HG03095 (cell line): ENCODE measurements at regions not wholly inside any gene's neighbourhood (a gene's known extent, or its start where the extent isn't known, plus 50 kb on each side); places are given as distances from the start of the nearest gene placed in this dataset.

Experiments
- ATAC-seq: cut with Tn5 transposase; IDR thresholded peaks from one replicate; pipeline ENCODE4 v1.9.1; 2021; ENCODE audit warnings: moderate library complexity; ENCODE audit not compliant: unreplicated experiment

DNA sequence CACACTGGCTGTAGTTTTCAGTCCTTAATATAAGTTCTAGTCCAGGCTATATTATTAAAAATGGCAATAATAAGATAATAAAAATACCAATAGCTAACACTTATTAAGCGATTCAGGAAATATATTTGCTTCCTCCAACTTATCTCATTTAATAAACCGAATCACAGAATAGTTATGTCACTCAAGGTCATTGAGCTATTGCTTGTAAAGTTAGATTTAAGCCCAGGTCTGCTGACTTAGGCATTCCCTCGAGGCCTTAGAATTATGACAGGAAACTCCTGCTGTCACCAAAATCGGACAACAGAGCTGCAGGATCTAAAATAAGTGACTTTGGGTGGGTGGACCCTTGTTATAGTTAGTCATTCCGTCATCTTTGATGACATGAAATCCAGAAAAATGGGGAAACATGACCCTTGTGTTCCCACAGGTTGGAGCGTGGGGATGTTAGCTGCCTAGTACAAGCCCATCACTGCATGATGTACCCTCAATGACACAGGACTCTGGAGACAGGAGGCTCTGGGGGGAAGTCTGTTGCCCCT lies 181.3 kb upstream of the PHYHIPL start:
- no peak for ATAC-seq

DNA sequence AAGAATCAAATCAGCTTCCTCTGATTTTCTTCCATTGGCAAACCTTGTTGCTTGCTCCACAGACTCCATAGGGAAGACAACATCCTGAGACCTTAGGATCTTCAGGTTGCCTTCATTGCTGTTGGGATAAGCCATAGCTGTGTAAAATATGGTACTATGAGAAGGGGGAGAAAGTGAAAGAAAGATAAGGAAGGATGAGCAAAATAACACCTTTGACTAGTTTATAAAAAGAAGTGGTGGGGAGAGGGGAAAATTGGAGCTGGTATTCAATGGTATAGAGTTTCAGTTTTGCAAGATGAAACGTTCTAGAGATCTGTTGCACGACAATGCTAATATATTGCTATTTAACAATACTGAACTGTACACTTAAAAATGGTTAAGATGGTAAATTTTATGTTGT lies 180.4 kb upstream of the PHYHIPL start:
- ATAC-seq: no peak

DNA sequence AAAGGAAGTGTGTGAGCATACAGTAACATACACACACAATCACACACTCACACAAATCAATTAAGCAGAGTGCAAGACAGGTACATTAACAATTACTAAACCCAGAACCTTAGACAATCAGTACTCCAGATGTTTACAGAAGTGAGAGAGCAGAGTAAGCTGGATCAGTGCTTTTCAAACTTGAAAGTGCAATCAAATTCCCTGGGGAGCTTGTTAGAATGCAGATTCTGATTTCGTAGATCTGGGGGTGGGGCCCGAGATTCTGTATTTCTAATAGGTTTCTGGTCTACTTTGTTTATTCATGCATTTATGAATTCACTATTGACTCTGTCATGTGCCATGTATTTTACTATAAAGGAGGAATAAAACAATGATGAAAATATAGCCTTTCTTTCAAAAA lies 179.6 kb upstream of the PHYHIPL start:
- ATAC-seq: no peak

DNA sequence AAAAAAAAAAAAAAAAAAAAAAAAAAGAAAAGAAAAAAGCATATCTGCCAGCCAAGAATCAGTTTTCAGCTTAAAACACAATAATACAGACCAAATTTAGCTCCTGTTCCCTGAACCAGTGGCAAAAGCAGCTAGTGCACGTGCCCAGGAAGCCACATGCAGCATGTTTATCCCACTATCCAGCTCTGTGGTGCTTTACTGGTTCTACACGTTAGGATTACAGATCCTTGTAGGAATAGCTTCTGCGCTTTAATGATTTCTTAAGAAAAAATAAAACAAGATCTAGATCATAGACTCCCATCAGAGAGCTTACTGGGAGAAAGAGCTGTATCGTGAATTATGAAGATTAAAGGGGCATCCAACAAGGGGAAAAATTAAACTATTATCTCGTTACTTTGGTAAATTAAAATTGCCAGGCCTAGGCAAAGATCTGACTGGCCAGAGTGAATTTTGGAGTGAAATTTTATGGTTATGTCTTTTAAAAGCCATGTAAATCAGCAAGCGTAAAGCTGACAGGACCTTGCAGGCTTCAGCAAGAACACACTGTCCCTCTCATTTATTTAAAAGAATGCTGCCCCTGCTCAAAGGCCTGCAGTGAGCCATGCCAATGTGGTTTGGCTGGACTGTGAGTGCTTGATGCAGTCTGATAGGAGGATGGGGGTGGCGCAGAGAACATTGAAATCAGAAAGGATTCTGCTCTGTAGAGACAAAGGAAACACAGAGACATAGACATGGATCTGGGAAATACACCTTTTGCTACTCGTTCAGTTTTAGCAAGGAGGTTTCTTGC lies 177.3 kb upstream of the PHYHIPL start:
- ATAC-seq: no peak

DNA sequence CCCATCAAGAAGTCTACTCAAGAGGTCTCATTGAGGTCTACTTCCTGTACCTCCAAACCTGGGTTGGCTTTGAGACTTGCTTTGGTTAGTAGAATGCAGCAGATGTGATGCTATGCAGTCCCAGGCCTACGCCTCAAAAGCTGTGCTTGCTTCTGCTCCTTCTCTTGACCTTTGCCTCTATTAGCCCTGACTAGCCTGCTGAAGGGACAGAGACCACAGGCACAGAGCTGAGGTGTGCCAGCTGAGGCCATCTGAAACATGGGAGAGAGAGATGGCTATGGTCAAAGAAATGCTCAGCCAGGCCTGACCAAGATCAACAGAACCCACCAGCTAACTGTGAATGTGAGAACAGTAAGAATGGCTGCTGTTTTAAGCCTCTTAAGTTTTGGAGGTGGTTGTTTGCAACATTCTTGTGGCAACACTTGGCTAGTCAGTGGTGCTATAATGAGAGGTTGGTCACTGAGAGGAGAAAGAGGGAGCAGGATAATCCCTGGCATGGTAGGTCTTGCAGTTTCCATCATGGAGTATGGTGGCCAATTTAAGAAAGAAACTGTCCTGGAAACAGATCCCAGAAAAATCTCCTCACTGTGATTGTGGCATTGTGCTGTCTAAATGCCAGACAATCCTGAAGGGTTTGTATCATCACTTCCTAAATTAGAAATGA lies 176.1 kb upstream of the PHYHIPL start:
- ATAC-seq: no peak

DNA sequence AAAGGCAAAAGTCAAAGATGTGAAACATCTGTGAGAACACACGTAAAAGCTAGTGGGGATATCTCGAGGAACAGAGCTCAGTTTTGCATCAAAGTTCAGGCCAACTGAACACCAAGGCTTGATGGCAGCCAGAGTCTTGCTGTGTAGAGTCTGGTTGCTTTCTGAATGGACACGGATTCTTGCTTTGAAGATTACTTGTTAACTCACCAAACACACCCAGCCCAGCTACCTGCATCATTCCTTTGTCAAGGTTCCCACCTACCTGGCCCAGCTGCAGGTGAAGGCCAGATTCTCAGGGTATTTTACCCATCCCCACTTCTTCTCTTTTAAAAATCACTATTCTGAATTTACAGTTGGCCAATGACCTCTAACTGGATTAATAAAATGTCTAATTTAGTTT lies 174.4 kb upstream of the PHYHIPL start:
- no peak for ATAC-seq

DNA sequence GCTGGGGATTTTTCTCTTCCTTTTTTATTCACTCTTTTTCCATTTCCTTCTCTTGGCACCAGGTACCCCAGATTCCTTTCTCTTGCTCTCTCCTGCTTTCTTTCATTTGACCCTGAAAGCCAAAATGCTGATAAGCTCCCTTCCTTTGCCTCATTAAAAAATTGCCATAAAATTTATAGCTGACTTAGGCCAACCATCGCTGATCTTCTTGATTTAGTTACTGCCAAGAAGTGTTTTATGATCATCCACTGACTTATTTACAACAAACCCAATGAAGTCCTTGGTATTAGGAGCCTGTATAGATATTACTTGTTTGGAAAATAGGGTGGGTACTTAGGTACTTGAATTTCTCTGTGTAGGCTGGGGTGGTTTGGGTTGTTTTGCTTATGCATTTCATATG lies 173.2 kb upstream of the PHYHIPL start:
- no peak for ATAC-seq

DNA sequence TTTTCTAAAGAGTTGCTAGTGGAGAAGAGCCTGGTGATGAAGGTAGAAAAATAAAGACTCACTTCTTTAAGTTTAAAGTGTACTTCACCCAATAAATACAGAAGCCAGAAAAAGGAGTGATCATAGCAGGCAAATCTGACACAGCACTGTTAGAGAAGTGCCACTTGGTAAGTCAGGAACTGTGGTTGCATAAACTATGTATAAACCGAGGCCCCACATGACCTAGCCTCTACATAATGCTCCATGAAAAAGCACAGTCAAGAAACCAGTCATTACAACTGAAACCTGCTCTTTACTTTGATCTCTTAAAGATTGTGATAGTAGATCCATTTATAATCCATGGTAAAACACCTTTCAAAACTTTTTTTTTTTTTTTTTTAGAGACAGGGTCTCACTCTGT lies 172.1 kb upstream of the PHYHIPL start:
- ATAC-seq: no peak

DNA sequence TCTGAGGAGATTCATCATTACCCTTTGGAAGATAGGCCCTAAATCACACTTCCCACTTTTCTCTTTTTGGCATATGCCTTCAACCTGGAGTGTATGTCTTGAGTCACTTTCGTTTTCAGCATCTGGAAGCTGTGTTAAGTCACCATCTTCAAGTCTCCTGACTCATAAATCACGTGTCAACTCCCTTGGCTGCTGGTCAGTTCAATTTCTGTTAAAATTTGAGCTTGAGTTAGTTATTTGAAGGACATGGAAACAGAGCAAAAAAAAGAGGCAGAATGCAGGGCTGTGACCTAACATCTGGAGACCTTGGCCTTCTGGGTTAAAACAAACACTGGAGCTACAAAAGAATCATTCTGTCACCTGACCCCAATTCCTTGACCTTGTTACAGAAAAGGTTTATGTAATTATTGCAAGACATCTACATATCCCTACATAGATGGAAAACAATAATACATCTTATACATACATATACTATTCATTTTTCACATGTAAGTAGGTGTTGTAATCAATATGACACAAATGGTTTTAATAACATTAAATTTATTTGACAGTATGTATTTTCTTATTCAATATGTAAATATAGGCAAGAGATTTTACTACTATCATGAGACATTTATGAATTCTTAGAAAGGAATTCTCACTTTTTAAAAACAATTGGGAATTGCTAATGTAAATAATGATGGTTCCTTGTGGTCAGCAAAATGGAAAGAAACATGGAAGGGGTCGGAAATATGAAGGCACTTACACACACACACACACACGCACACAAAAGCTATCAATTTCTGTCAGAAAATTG lies 169.7 kb upstream of the PHYHIPL start:
- ATAC-seq: no peak

DNA sequence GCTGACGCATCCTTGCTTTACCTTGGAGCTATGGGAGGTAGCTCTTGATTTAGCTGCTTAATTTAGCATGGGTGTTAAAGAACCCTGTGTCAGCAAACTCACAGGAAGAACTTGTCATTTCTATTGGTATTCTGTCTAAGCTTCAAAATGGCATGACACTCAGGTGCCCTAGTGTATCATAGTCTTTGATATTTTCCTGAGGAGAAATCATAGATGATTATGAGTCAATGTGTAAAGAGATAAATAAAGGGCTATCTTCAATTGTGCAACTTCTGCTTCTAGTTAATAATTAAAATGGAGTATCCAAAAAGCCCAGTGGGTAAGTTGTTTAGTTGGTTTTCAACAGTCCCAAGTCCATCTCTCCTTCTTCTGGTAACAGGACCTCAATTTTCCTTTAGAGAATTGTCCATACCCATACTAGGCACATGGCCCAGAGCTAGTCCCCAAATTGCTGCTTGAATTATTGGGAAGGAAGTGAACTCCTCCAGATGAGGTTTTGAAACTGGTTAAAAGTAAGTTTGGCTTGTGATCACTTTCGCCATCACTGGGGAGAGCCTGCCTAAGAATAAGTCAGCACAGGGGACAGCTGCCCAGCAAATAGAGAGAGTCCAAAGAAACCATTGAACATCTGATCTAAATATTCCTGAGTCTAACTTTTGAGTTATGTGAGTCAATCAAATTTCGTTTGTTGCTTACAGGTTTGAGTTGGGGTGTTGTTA lies 169.0 kb upstream of the PHYHIPL start:
- ATAC-seq: no peak

DNA sequence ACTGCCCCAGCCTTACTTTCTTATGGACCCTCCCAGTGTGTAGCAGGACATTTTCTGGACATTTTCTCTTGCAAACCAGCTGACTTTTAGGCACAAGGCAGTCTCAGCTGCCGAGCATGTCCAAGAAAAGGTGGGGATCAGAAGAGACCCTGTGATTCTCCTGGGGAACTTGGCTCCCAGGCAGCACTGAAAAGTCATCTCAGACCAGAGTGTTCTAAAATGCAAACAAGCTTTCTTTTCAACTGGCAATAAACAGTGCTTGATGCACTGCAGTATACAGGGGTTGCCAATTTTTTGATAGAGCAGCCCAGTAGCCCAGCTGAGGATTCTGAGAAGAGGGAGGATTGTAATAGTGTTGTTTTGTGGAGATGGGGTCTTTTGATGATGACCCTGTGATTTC lies 168.0 kb upstream of the PHYHIPL start:
- no peak for ATAC-seq

DNA sequence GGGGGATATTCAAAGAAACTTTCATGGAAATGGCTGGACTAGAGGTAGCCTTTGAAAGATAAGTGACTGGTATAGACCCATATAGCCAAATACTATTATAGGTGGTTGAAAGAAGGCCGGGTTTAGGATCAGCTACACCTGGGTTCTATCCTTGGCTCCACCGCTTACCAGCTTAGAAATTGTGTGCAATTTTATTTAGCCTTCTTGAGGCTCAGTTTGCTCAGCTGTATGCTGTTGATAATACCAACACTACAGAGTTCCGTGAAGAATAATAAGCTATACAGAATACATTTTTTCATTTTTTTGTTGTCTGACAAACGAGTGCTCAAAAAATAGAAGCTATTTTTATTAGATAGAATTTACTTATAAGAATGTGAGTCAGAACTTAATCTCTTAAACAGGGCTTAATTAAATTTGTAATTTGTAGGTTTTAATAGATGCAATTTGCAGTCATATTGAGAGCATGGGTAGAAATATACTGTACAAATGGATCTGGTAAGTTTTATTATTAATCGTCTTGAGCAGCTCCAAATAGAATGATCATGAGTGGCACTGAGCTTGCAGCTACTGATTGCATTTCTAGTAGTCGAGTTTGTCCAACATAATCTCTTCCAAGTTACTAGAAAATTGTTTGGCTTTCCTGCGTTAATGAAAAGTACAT lies 164.3 kb upstream of the PHYHIPL start:
- no peak for ATAC-seq

DNA sequence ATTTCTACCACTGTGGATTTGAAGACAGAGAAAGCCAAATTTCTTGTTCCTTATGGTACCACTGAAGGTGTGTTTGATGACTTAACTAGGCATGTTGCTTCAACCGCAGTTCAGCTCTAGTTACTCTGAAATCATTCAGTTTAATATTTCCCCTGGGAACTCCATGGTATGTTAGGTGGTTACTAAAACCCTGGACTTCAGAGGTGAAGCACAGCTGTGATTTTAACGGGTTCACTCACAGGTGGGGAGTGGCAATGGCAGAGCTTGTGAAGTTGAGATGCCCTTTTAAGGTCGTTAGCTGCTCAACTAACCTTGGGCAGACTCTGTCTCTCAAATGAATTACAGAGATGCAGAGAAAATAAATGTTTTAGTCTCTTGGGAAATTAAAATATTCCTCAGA lies 163.6 kb upstream of the PHYHIPL start:
- no peak for ATAC-seq

DNA sequence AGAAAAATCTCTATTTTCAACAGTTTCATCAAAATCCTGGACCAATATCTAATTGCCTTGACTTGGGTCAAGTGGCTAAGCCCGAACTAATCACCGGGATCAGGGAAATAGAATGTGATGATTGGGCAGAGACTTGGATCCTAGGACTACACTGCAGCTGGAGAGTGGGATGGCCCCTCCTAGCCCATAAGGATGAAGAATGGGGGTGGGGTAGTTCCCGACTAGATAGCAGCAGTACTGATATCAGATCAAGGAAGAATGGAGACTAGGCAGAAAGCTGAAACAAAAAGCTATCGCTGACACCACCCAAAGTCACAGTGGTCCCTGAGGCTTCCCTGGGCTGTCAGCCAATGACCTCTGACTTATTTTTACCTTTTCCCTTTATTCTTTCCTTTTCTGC lies 160.4 kb upstream of the PHYHIPL start:
- no peak for ATAC-seq

DNA sequence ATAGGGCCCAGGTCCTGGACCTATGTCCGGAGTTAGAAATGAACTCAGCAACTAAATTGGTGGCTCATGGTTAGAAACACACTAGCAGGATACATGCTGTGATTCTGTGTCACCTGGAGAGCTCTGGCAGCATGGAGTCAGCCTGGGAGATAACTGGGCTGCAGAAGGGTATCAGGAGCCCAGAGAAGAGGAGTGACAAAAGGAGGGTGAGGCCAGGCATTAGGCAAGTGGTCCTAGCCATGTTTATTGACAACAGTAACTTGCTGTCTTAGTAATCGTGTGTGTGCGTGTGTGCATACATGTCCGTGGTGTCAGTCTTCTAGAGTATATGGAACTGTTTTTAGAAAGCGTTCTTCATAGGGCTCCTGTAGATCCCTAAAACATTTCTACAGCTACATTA lies 157.5 kb upstream of the PHYHIPL start:
- ATAC-seq: no peak

DNA sequence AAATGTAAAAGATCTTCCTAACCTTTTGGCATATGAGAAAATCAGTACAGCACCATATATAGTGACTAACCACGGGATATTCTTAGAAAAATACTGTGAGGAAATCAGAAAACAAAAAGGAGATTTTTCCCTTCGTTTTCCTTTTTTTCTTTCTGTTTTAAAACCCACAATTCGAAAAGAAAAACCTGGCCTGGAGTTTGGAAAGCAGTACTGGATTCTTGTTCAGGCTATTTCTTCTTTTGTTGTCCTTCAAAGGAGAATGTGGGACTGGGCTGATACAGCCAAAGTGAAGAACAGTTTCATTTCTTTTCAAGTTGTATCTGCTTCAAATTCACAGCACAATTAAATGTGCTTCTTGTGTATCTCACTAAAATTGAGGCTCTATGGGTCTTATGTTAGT lies 156.8 kb upstream of the PHYHIPL start:
- ATAC-seq: no peak

DNA sequence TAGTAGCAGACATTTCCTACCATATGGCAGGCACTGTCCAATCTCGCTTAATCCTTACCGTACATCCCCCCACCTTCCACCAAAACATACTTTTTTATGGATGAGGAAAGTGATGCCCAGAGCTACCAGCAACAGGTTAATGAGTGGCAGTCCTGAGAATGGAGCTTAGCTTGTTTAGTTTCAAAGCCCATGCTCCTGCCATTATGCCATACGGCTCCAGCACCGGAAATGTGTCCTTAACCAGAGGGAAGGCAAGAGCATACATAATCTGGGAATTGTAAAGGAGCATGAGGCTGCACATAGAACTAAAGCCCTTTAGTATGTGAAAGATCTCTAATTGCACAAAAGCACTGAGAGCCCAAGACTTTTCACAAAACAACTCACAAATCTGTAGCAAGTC lies 155.9 kb upstream of the PHYHIPL start:
- ATAC-seq: no peak

DNA sequence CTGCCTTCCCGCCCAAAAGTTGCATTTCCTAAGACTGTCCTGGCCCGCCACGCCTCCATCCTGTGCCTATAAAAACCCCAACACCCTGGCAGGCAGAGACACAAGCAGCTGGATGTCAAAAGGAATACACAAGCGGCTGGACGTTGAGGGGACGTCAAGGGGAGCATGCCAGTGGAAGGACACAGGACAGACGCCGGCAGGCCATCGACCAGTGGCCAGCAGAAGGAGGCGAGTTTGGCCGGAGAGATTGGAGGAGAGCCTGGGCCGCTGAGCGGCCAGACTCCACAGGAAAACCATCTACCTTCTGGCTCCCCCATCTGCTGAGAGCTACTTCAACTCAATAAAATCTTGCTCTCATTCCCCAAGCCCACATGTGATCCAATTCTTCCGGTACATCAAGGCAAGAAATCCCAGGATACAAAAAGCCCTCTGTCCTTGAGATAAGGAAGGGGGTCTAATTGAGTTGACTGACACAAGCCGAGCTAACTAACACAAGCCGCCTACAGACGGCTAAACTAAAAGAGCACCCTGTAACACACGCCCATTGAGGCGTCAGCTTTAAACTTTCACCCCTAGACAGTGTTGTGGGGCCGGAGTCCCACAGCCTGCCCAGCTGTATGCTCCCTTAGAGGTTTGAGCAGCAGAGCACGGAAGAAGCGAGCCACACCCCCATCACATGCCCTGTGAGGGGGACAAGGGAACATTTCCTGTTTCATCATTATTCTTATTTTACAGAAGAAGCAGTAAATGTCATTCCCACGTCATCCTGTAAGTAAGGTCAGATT lies 150.3 kb upstream of the PHYHIPL start:
- ATAC-seq: no peak

DNA sequence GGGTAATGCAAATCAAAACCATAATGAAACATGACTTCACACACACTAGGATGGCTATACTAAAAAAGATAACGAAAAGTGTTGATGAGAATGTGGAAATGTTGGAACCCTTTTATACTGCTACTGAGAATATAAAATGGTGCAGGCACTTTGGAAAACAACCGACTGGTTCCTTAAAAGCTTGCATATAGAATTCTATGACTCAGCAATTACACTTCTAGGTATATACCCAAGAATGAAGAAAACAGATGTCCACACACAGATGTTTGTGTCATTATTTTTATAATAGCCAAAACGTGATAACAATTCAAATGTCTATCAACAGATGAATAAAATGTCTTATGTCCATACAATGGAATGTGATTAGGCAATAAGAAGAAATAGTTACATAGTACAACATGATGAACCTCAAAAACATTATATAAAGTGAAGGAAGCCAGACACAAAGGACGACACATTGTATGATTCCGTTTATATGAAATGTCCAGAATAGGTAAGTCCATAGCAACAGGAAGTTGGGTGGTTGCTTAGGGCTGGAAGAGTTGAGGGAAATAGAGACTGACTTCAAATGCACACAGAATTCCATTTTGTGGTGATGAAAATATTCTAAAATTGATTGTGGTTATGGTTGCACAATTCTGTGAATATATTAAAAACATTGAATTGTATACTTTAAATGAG lies 148.3 kb upstream of the PHYHIPL start:
- ATAC-seq: no peak
